NCI-H1436 treated with DMSO at 0.1 percent for 48 hours (cell line): ENCODE measurements at regions not wholly inside any gene's neighbourhood (a gene's known extent, or its start where the extent isn't known, plus 50 kb on each side); places are given as distances from the start of the nearest gene placed in this dataset.
"Not testable (repeated sequence)": the region's sequence is repeated elsewhere in the genome, so short reads cannot be mapped to it uniquely, and the experiment has no call there.

Experiments used
- DNase-seq: peaks from one replicate; lab custom pipeline; 2025; lab: John Stamatoyannopoulos, UW

DNA sequence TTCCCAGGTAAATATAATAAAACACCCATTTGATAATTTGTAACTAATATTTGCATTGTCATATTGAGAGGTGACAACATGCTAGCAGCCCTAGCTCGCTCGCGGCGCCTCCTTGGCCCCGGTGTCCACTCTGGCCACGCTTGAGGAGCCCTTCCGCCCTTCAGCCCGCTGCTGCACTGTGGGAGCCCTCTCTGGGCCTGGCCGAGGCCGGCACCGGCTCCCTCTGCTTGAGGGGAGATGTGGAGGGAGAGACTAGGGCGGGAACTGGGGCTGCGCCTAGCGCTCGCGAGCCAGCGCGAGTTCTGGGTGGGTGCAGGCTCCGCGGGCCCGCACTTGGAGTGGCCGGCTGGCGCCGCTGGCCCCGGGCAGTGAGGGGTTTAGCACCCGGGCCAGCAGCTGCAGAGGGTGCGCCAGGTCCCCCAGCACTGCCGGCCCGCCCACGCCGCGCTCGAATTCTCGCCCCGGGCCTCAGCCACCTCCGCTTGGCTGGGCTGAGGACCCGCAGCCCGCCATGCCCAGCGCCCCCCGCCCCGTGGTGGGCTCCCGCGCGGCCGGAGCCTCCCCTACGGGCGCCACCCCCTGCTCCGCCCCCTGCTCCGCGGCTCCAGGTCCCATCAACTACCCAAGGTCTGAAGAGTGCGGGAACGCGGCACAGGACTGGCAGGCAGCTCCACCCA, 594.4 kb downstream of the SLITRK6 start:
- no peak for DNase-seq

DNA sequence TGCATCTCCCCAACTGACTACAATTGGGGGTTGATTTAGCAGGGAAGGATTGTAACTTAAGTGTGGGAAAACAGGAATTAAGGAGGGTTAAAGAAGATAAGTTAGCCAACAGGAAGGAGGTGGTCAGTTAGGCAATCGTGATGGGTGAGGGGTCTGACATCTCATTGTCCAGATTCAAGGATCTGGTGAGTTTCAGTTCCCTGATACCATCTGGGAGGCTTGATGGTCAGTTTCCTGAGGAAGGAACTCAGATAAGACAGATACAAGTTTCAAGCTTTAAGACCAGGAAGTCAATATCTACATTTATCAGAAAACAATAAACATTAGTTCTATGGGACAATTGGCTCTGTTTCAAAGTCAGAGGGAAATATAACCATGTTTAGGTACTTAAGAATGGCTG, 601.8 kb downstream of the SLITRK6 start:
- no peak for DNase-seq

DNA sequence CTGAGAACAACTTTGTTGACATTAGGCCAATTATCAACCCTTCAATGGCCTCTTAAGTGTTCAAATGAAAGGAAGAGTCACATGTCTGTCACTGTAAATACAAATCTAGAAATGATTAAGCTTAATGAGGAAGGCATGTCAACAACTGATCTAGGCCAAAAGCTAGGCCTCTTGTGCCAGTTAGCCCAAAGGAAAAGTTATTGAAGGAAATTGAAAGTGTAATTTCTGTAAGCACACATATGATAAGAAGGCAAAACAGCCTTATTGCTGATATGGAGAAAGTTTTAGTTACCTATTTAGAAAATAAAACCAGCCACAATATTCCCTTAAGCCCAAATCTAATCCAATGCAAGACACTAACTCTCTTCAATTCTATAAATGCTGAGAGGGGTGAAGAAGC, 604.7 kb downstream of the SLITRK6 start:
- no peak for DNase-seq

DNA sequence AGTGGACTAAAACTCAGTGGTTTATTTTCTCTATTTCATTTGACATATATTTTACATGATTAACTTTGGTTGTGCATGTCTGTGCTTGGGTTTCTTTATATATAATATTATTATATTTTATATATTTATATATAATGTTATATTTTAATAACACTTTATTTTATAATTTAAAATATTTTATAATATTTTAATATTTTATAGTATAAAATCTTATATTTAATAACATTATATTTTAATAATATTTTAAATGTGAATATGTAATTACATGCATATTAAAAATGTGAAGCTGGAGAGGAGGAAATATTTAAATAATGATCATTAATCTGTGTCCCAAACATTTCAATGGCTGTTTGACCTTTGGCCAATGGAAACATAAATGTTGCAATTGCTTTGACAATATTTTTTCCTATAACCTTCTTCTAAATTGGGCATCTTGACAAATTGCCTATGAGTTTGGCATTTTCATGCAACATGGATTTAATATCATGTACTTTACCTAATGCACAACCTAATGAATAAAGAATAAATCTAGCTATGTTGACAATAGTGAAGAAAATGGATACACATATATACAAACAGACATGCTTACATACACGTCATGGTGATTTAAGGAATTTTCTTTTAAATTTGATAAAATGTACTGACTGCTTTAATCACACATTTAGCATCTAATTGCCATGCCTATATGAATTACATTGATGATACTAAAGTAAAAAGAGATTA, 607.1 kb downstream of the SLITRK6 start:
- DNase-seq, result no peak

DNA sequence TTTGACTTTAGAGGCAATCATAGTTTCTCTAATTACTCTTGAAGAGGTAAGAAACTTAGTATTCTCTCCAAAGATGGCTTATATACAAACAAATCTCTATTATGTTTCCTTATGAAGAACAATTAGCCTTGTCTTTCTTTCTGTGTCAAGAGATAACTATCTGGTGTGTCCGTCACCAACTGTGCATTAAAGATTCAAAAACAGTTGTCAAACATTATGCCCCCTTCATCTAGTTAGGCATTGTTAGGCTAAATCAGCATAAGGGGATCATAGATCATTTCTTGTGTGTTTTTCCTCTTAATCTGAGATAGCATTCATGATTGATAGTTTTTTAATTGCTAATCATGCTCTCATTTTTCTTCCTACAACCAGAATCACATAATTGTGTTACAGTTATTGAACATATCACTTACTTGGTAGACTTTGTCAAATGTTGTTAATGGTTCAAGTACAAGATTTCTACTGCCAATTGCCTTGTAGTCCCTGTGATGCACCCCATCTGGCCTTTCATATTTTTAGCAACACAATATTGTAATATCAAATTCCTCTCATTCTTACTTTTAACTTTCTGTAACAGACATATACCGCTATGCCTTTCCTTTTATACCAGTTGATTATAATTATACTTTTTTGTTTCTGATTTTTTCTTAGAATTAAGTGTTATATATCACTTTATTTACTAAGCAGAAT, 612.7 kb downstream of the SLITRK6 start:
- DNase-seq, result no peak

DNA sequence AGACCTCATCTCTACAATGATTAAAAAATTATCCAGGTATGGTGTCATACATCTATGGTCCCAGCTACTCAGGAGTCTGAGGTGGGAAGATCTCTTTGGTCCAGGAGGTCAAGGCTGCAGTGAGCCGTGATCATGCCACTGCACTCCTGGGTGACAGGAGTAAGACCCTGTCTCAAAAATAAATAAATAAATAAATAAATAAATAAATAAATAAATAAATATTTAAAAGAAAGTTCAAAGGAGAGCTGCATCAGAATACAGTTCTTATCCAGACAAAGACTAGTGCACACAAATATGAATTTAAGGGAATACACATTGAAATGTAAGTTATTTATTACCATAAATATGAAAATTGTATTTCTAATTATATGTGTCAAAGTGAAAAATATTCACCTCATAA, 624.9 kb downstream of the SLITRK6 start:
- DNase-seq, result no peak

DNA sequence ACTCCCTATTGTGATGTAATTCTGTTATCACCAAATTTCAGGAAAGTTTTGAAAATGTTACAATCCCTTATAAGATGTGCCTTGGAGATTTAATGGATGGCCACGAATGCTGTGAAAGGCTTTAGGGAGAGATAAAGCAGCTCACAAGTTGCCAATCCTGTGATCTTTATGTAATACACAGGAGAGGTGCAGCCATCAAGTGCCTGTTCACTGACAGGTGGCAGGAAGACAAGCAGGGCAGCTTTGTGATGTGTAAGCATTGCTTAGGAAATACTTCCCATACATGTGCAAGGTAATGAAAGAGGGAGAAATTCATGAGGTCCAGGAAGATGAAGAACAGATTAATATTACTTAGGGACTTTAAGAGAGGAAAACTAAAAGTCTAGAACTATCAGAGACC, 628.8 kb downstream of the SLITRK6 start:
- DNase-seq, result no peak

DNA sequence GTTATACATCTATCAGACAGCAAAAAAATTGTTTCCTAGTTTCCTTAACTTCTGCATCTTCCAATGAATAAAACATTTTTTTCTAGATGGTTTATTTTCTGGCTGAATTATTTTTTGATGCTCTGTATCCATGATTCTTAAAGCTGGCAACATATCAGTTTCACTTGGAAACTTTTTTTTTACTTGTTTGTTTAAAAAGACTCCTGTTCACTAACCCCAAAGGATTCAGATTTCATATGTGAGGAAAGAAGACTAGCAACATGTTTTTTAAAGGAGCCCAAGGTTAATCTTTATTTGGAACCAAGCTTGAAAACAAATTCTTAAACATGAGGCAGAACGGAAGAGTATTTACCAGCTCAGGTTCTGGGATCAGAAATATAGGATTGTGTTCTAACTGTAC, 632.3 kb downstream of the SLITRK6 start:
- DNase-seq, result no peak

DNA sequence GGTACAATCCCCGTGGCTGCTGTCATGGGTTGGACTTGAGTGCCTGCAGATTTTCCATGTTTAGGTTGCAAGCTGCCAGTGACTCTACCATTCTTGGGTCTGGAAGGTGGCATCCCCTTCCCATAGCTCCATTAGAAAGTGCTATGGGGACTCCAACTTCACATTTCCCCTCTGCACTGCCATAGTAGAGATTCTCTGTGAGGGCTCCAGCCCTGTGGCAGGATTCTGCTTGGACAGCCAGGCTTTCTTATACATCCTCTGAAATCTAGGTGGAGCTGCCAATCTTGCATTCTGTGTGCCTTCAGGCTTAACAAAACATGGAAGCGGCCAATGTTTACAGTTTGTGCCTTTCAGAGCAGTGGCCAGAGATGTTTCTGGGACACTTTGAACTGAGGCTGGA, 636.2 kb downstream of the SLITRK6 start:
- no peak for DNase-seq

DNA sequence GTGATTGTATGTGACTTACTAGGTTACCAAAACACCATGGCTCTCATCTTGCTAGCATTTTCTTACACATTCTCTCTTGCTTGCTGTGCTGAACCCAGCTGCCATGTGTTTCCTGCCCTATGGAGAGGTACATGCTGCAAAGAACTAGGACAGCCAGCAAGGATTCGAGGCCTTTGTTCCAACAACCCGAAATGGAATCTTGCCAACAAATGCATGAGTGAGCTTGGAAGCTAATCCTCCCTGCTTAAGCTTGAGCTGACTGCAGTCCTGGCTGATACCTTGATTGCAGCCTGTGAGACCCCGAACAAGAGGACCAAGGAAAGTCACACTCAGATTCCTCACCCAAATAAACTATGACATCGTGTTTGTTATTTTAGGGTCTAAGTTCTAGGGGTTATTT, 651.2 kb downstream of the SLITRK6 start:
- DNase-seq, result no peak

DNA sequence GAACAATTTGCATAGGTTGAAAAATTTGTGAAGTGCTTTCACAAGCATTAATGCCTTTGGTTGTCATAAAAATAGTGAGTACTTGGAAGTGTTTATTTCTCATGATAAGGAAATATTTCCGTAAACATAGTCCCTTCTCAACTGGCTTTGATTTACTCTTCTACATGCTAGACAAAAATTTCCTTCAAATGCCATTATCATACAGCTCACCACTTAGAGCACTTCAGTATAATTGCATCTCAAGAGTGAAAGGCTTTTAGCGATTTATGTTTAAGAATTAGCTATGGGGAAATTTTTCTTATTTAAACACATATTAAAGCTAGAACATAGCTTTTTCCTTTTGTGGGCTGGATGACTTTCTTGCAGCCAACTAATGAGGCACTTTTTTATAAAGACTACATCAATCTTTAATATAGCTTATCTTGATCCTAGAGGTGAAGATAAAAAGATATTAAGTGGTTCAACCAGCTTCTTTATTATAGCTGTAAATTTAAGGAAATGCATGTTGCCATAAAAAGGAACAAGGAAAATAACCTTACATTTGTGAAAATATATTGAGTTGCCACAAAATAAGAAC, 656.8 kb downstream of the SLITRK6 start:
- DNase-seq, result no peak

DNA sequence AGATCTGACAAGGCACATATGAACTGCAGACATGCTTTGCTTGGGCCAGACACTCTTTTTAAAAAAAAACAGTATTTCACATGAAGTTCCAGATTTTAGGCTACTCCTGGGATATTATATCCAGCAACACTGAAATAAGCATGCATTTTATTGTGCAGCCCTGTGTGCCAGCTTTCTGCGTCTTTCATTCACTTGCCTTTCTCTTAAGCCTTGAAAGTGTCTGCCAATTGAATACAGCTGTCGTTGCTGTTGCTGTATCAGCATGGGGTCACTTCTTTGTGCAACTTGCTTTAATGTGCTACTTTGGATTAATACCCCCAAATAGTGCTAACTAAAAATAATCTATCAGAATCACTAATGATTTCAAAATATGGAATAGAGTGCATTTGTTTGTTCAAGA, 657.8 kb downstream of the SLITRK6 start:
- DNase-seq, result no peak

DNA sequence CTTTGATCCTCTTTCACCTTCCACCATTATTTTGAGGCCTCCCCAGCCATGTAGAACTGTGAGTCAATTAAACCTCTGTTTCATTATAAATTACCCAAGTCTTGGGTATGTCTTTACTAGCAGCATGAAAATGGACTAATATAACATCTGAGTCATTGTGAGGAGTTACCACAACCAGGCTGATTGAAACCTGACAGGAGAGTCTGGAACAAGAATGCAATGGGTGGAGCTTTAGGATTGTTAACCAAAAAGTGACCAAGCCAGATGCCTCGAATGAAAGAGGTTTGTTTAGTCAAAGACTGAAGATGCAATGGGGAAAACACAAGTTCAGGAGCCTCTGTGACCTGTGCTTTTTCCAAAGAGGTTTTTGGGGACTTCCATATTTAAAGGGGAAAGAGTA, 659.0 kb downstream of the SLITRK6 start:
- DNase-seq, result no peak

DNA sequence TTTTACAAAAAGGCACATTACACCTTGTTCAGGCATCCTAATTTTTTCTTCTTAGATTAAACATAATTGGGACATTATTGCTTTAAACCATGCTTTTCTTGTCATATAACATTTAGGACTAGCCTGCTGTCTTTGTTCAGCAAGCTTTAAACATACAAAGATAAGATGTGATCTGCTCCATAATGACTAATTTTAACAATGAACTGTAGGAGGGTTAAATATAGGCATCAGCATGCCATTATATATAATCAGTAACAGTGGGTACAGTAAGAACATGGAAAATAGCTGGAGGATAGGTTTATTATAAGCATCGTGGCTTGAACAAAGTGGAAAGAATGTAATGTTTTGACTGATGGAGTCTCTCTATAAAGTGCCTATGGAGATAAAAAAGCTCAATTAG, 661.7 kb downstream of the SLITRK6 start:
- no peak for DNase-seq

DNA sequence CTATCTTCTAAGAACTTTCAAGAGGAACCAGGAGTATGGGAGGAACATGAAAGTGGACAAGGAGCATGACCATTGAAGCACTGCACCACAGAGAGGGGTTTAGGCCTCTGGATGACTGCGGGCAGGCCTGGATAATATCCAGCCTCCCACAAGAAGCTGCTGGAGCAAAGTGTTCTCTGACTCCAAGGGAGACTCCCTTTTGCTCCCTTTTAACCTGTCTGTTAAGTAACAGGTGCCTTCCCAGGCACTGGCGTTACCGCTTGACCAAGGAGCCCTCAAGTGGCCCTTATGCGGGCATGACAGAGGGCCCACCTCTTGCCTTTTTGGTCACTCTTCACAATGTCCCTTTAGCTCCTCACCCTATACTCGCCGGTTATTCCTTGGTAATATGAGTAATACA, 666.2 kb downstream of the SLITRK6 start:
- no peak for DNase-seq

DNA sequence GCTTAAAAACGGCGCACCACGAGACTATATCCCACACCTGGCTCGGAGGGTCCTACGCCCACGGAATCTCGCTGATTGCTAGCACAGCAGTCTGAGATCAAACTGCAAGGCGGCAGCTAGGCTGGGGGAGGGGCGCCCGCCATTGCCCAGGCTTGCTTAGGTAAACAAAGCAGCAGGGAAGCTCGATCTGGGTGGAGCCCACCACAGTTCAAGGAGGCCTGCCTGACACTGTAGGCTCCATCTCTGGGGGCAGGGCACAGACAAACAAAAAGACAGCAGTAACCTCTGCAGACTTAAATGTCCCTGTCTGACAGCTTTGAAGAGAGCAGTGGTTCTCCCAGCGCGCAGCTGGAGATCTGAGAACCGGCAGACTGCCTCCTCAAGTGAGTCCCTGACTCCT, 675.7 kb downstream of the SLITRK6 start:
- DNase-seq, result not testable (repeated sequence)

DNA sequence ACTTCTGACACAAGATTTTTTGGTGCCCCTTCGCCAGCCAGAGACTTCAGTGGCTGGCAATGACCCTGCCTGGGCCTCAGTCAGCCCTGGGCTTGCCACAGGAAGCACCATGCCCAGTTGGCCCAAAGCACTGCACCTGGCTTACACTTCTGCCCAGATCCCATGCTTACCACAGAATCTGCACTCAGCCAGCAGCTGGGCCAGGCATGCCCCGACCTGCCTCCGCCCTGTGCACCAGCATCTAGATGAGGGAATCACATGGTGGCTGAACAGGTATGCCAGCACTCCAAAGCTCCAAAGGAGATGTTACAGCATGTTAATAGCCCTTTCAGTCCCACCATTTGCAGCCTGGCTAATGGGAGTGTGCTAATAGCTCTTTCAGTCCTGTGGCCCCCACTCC, 690.9 kb downstream of the SLITRK6 start:
- no peak for DNase-seq

DNA sequence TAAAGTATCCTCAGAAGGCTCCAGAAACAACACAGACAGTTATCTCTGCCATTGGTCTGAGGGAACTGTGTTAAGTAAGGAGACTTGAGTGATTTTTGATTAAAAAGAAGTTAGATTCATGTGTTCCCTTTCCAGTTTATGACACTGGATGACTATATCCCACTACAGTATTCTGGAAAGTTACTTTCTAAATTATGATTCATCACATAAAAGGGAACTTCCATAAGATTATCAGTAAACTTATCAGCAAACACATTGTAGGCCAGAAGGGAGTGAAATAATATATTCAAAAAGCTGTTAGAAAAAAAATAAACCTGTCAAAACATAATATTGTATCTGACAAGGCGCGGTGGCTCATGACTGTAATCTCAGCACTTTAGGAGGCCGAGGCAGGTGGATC, 700.0 kb downstream of the SLITRK6 start:
- no peak for DNase-seq

DNA sequence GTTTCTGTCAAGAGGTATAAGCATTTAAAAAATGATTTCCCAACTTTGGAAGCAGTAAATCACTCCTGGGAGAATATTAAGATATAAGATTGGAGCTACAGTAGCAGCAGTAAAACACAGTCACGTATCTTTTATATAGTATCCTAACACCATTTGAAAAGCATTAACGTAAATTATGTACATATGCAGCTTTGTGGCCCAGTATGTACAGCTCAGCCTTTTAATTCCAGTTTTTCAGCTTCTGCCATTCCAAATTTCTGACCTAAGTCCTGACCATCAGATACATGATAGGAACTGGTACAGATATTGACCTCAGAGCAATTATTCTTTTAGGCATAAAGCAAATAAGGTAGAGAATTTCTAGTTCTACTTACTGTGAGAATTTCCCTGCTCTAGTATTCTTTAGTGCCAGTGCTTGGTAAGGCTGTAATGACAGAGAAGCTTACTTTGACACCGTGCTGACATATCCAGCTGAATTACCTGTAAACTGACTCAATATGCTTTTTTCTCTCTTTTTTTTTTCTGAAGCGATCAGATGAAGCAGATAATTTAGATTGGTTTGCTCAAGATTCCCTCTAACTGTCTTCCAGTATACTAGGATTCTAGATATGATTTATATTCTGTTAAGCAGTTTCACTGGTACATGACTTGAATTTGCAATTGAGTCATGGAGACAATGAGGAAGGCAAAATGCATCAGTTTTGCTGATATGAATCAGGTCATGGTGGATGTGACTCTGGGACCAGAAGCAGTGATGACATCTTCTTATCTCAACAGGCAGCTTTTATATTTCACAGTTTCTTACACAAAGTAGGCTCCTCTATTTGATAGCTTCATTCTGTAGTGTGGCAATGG, 703.6 kb downstream of the SLITRK6 start:
- no peak for DNase-seq

DNA sequence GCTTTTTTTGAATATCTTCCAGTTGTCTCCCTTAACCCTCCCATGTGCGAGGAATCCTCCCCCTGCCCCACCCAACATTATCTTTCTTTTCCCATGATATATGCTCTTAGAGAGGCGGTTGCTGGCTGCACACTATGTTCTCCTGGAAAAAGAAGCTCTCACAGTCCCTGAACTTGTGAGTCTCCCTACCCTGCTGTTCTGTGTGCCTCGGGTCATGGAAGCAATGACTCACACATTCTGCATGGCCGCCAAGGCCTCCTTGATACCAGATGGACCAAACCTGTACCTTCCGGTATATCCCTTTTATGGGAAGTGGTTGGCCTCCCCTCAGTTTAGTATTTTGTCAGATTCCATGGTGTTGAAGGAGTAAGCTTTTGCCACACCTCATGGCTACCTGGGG, 705.4 kb downstream of the SLITRK6 start:
- DNase-seq, result no peak

DNA sequence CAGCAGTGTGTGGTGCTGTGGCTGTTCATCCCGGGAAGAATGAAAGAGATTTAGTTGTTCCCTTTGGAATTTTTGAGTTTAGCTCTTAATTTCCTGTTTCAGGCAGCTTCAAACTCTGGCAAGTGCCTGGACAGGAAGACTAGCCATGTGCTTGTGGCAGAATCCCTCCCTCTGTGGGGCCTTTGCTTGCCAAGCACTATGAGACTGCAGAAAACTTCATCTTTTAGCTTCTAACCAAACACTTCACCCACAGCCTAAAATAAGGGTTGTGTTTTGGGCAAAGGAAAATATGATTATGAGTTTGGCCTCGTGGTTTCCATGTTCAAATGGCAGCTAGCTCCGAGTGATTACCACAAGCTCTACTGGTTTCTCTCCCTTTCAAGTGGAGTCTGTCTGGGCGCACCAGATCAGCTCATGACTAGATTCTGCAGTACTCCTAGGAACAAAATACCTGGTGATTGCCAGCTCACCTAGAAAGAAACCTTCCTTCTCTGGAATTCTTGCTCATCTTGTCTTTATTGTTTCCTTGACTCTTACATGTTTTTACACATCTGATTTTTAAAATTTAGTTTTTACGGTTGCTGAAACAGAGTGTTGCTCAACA, 707.5 kb downstream of the SLITRK6 start:
- DNase-seq, result no peak

DNA sequence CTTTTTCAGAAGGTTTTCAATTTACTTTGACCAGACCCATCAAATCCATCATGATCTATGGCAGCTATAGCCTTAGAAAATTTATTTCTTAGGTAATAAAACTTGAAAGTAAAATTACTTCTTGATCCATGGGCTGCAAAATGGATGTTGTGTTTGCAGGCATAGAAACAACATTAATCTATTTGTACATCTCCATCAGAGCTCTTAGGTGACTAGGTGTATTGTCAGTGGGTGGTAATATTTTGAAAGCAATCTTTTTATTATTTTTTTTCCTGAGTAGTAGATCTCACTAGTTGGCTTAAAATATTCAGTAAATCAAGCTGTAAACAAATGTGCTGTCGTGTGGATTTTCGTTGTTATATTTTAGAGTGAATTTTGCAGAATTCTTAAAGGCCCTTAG, 710.0 kb downstream of the SLITRK6 start:
- no peak for DNase-seq
